DMS153 treated with DMSO at 0.1 percent for 48 hours (cell line): ENCODE measurements at regions not wholly inside any gene's neighbourhood (a gene's known extent, or its start where the extent isn't known, plus 50 kb on each side); places are given as distances from the start of the nearest gene placed in this dataset.

Experiments used
- DNase-seq: peaks from one replicate; lab custom pipeline; 2025; ENCODE audit not compliant: unreplicated experiment; lab: John Stamatoyannopoulos, UW

GRCh38 chr15:29880886-29881285, 58.6 kb upstream of the TJP1 start:
- no peak for DNase-seq

GRCh38 chr15:29880341-29880740, 58.1 kb upstream of the TJP1 start:
- no peak for DNase-seq

- DNase-seq: no peak
Observed at GRCh38 chr15:29874977-29875376, 52.7 kb upstream of the TJP1 start.

GRCh38 chr15:29873947-29874411, 51.7 kb upstream of the TJP1 start:
- DNase-seq: no peak

- DNase-seq: no peak
Observed at GRCh38 chr15:29873264-29873663, 51.0 kb upstream of the TJP1 start.

- no peak for DNase-seq
Observed at GRCh38 chr15:29872716-29873115, 50.4 kb upstream of the TJP1 start.
